ENCODE measurements at regions not wholly inside any gene's neighbourhood (a gene's known extent, or its start where the extent isn't known, plus 50 kb on each side); places are given as distances from the start of the nearest gene placed in this dataset.

DNA sequence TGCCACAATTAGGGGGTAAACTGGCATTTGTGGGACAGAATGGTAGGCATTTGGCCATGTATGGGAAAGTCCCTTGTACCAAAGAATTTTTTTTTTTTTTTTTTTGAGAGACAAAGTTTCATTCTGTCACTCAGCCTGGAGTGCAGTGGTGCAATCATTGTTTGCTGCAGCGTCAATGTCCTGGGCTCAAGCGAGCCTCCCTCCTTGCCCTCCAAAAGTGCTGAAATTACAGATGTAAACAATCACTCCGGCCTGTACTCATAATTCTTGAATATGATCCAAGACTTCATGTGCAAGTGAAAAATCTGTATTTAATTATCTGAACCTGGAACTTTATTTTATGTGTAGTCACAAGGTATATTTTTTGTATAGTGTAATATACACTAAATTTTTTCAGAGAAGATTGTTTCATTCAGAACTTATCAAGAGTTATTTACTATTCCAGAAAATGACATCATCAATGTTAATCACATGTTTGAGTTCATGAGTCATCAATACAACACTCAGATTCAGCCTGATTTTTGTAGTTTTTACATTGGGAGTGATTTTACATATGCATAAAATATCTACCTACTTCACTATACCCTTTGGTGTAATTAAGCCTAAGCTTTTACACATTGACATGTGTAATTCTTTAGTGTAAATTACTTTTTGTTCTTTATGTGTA lies 138.7 kb upstream of the L3MBTL4 start:
- POLR2A ChIA-PET = interaction anchor here (0.7 kb wide), 1 partner anchor 17 kb away, joined by 6 read pairs; no protein-coding TSS in a partner anchor
- DNase-seq (ENCODE audit: low spot score) = no peak
- TF ChIP-seq, protein P1, sequence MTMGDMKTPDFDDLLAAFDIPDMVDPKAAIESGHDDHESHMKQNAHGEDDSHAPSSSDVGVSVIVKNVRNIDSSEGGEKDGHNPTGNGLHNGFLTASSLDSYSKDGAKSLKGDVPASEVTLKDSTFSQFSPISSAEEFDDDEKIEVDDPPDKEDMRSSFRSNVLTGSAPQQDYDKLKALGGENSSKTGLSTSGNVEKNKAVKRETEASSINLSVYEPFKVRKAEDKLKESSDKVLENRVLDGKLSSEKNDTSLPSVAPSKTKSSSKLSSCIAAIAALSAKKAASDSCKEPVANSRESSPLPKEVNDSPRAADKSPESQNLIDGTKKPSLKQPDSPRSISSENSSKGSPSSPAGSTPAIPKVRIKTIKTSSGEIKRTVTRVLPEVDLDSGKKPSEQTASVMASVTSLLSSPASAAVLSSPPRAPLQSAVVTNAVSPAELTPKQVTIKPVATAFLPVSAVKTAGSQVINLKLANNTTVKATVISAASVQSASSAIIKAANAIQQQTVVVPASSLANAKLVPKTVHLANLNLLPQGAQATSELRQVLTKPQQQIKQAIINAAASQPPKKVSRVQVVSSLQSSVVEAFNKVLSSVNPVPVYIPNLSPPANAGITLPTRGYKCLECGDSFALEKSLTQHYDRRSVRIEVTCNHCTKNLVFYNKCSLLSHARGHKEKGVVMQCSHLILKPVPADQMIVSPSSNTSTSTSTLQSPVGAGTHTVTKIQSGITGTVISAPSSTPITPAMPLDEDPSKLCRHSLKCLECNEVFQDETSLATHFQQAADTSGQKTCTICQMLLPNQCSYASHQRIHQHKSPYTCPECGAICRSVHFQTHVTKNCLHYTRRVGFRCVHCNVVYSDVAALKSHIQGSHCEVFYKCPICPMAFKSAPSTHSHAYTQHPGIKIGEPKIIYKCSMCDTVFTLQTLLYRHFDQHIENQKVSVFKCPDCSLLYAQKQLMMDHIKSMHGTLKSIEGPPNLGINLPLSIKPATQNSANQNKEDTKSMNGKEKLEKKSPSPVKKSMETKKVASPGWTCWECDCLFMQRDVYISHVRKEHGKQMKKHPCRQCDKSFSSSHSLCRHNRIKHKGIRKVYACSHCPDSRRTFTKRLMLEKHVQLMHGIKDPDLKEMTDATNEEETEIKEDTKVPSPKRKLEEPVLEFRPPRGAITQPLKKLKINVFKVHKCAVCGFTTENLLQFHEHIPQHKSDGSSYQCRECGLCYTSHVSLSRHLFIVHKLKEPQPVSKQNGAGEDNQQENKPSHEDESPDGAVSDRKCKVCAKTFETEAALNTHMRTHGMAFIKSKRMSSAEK (CRISPR knock-in tag; IDR thresholded peaks at IDR 0.05; ENCODE audit: borderline replicate concordance) = no peak
- TF ChIP-seq IRF2 (CRISPR knock-in tag; IDR thresholded peaks at IDR 0.05; ENCODE audit: borderline replicate concordance, low read depth) (no peak), ZNF423 (CRISPR knock-in tag; IDR thresholded peaks at IDR 0.05) (no peak)
- TF ChIP-seq, protein P2, sequence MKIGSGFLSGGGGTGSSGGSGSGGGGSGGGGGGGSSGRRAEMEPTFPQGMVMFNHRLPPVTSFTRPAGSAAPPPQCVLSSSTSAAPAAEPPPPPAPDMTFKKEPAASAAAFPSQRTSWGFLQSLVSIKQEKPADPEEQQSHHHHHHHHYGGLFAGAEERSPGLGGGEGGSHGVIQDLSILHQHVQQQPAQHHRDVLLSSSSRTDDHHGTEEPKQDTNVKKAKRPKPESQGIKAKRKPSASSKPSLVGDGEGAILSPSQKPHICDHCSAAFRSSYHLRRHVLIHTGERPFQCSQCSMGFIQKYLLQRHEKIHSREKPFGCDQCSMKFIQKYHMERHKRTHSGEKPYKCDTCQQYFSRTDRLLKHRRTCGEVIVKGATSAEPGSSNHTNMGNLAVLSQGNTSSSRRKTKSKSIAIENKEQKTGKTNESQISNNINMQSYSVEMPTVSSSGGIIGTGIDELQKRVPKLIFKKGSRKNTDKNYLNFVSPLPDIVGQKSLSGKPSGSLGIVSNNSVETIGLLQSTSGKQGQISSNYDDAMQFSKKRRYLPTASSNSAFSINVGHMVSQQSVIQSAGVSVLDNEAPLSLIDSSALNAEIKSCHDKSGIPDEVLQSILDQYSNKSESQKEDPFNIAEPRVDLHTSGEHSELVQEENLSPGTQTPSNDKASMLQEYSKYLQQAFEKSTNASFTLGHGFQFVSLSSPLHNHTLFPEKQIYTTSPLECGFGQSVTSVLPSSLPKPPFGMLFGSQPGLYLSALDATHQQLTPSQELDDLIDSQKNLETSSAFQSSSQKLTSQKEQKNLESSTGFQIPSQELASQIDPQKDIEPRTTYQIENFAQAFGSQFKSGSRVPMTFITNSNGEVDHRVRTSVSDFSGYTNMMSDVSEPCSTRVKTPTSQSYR (CRISPR knock-in tag; IDR thresholded peaks at IDR 0.05) = no peak
- TF ChIP-seq, protein P3, sequence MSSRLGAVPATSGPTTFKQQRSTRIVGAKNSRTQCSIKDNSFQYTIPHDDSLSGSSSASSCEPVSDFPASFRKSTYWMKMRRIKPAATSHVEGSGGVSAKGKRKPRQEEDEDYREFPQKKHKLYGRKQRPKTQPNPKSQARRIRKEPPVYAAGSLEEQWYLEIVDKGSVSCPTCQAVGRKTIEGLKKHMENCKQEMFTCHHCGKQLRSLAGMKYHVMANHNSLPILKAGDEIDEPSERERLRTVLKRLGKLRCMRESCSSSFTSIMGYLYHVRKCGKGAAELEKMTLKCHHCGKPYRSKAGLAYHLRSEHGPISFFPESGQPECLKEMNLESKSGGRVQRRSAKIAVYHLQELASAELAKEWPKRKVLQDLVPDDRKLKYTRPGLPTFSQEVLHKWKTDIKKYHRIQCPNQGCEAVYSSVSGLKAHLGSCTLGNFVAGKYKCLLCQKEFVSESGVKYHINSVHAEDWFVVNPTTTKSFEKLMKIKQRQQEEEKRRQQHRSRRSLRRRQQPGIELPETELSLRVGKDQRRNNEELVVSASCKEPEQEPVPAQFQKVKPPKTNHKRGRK (CRISPR knock-in tag; IDR thresholded peaks at IDR 0.05; ENCODE audit: borderline replicate concordance) = no peak
- Mint-ChIP-seq H3K27ac (no peak overlapping the region), H3K27me3 (ENCODE audit: low read depth) (no peaks in the 10 kb centered on the region), H3K4me1 (peaks cover 24% of the 10 kb centered on the region), H3K36me3 (peaks cover 29% of the 10 kb centered on the region), H3K9me3 (peaks cover 32% of the 10 kb centered on the region), H3K4me3 (no peak overlapping the region)
- CTCF ChIA-PET = interaction anchor here (0.6 kb wide), 1 partner anchor 177 kb away, joined by 3 read pairs; no protein-coding TSS in a partner anchor
- ATAC-seq = no peak

DNA sequence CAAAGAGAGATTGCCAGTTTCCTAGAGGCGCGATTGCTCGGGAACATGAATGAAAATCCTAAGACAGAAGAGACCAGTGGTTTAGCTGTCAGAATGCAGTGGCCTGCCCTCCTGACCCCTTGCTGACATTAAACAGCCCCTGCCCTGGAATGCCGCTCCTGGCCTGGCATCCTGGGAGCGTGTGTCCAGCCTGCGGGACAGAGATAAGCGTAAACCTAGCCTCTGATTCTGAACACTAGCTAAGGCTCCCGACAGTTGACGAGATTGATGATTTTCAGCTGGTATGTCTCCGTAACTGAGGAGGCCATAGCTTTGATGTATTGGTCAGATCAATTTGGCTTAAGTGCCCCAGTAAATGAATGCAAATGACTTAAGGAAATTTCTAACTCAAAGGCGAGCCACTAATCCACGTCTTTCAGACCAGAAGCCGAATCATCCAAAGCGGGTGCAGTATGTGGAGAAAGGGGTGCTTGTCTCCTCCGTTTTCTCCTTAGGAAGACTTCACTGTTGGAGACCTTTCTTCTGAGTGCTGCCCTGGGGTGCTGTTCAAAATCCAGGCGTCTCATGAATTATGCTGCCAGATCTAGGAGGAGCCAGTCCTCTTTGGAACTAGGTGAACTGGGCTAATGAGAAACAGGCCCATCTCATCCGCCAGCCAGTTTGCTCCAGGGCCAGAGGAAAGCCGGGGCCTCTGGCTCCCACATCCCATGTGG lies 142.5 kb upstream of the L3MBTL4 start:
- POLR2A ChIA-PET = interaction anchor here (0.6 kb wide), 1 partner anchor 329 kb away, joined by 3 read pairs; no protein-coding TSS in a partner anchor
- TF ChIP-seq, protein P4, sequence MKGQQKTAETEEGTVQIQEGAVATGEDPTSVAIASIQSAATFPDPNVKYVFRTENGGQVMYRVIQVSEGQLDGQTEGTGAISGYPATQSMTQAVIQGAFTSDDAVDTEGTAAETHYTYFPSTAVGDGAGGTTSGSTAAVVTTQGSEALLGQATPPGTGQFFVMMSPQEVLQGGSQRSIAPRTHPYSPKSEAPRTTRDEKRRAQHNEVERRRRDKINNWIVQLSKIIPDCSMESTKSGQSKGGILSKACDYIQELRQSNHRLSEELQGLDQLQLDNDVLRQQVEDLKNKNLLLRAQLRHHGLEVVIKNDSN (CRISPR knock-in tag; IDR thresholded peaks at IDR 0.05) = no peak
- TF ChIP-seq, protein P1 (CRISPR knock-in tag; IDR thresholded peaks at IDR 0.05; ENCODE audit: borderline replicate concordance) = no peak
- no peak for TF ChIP-seq ZNF416 (CRISPR knock-in tag; IDR thresholded peaks at IDR 0.05)
- no peak for TF ChIP-seq IRF2 (CRISPR knock-in tag; IDR thresholded peaks at IDR 0.05; ENCODE audit: borderline replicate concordance, low read depth)
- TF ChIP-seq GABPB1 (CRISPR knock-in tag; IDR thresholded peaks at IDR 0.05) = no peak
- peak; percentile 68 for TF ChIP-seq ZNF423 (CRISPR knock-in tag; IDR thresholded peaks at IDR 0.05)
- TF ChIP-seq RELA (CRISPR knock-in tag; IDR thresholded peaks at IDR 0.05; ENCODE audit: borderline replicate concordance) = no peak
- TF ChIP-seq, protein P5, sequence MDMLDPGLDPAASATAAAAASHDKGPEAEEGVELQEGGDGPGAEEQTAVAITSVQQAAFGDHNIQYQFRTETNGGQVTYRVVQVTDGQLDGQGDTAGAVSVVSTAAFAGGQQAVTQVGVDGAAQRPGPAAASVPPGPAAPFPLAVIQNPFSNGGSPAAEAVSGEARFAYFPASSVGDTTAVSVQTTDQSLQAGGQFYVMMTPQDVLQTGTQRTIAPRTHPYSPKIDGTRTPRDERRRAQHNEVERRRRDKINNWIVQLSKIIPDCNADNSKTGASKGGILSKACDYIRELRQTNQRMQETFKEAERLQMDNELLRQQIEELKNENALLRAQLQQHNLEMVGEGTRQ (CRISPR knock-in tag; IDR thresholded peaks at IDR 0.05) = no peak
- no peak for TF ChIP-seq TP53 (CRISPR knock-in tag; IDR thresholded peaks at IDR 0.05)
- H3K9me3 Mint-ChIP-seq = peaks cover 3% of the 10 kb centered on the region; the same call in 1 of the 2 replicates
- H3K36me3 Mint-ChIP-seq = no peaks in the 10 kb centered on the region
- CTCF ChIA-PET = interaction anchor here (0.7 kb wide), 2 partner anchors 329 to 620 kb away, joined by 3 read pairs; no protein-coding TSS in a partner anchor
- ATAC-seq (peak; percentile 81), DNase-seq (ENCODE audit: low spot score) (peak; percentile 18)
- peaks cover 31% of the 10 kb centered on the region for H3K4me1 Mint-ChIP-seq
- H3K27me3 Mint-ChIP-seq (ENCODE audit: low read depth) = no peaks in the 10 kb centered on the region
- H3K27ac Mint-ChIP-seq = no peak overlapping the region
- H3K4me3 Mint-ChIP-seq = no peak overlapping the region
